Transverse colon (tissue), 4 donors: ENCODE measurements at regions not wholly inside any gene's neighbourhood (a gene's known extent, or its start where the extent isn't known, plus 50 kb on each side); places are given as distances from the start of the nearest gene placed in this dataset.
"Not testable (repeated sequence)": the region's sequence is repeated elsewhere in the genome, so short reads cannot be mapped to it uniquely, and the experiment has no call there.

Experiments
- DNase-seq: peaks from one replicate; pipeline ENCODE4 v3.0.0-alpha.2; 2019
- H3K27ac ChIP-seq, 4 donors: fragments of 200-600 bp; sonication (generic); 2 replicates each; pipeline ENCODE4 v1.5.1; 2016 to 2018; ENCODE audit warnings: inconsistent platforms in 4 of 4
- H3K27me3 ChIP-seq: fragments of 200-600 bp; sonication (generic); 2 replicates; pipeline ENCODE4 v1.5.1; 2017; ENCODE audit warnings: inconsistent platforms
- H3K36me3 ChIP-seq, 4 donors: fragments of 200-600 bp; sonication (generic); 2 replicates each; pipeline ENCODE4 v1.5.1; 2017 to 2019; ENCODE audit warnings: inconsistent platforms in 4 of 4
- H3K4me1 ChIP-seq, 4 donors: fragments of 200-600 bp; sonication (generic); 2 replicates each; pipeline ENCODE4 v1.5.1; 2017 to 2020; ENCODE audit warnings: inconsistent platforms in 4 of 4
- H3K4me3 ChIP-seq, 4 donors: fragments of 200-600 bp; sonication (generic); 1 replicate in 1 of 4; 2 replicates in 3 of 4; pipeline versions ENCODE4 v1.5.1 to v1.6.1; 2017 to 2019; ENCODE audit warnings: inconsistent platforms in 4 of 4
- H3K9me3 ChIP-seq, 2 donors: fragments of 200-600 bp; sonication (generic); 2 replicates each; pipeline ENCODE4 v1.5.1; 2017 to 2019; ENCODE audit warnings: inconsistent platforms in 2 of 2
- EP300 ChIP-seq: sonication (generic); formaldehyde crosslinking; IDR thresholded peaks from one replicate; pipeline ENCODE4 v1.6.1; 2017; ENCODE audit warnings: antibody characterized with exemption, low read depth
- POLR2A ChIP-seq: fragments of 450-650 bp; IDR thresholded peaks from one replicate; pipeline ENCODE4 v1.6.1; 2016; ENCODE audit warnings: antibody characterized with exemption, mild to moderate bottlenecking, moderate library complexity
- POLR2AphosphoS5 ChIP-seq, 3 donors: sonication (generic); formaldehyde crosslinking; IDR thresholded peaks; one replicate each; pipeline ENCODE4 v1.6.1; 2016; ENCODE audit warnings: antibody characterized with exemption in 3 of 3
- WGBS, 2 donors: methylation state at CpG; one replicate each; pipeline ENCODE4 v1.1.5; 2018; ENCODE audit warnings: low coverage in 1 of 2; 5-methylcytosine and 5-hydroxymethylcytosine counted together
- in situ Hi-C, 4 donors: fragments of 200-750 bp; cut with MboI; loops; one replicate each; pipeline versions ENCODE4 v1.15.0 to v1.15.1; 2017; ENCODE audit warnings: low sequenced_read_pairs in 3 of 4, low pct_ligation_motif_present in 1 of 4, low pct_unique_long_range_greater_than_20kb in 1 of 4
- intact Hi-C: fragments of 100-400 bp; cut with DNase I; formaldehyde crosslinking; loops from one replicate; pipeline ENCODE4 v1.15.1; 2023; ENCODE audit warnings: low total_unique reads
- TF ChIP-seq, protein P1 (sequence below), 5 experiments: fragments of 200-600 bp in 3 of 5; fragments of 450-650 bp in 2 of 5; sonication (generic) in 3 of 5; IDR thresholded peaks; 1 replicate in 2 of 5; 2 replicates in 3 of 5; pipeline ENCODE4 v1.5.1; 2016 to 2017; ENCODE audit warnings: antibody characterized with exemption in 5 of 5, inconsistent platforms in 3 of 5, mild to moderate bottlenecking in 2 of 5, moderate library complexity in 1 of 5

DNA sequence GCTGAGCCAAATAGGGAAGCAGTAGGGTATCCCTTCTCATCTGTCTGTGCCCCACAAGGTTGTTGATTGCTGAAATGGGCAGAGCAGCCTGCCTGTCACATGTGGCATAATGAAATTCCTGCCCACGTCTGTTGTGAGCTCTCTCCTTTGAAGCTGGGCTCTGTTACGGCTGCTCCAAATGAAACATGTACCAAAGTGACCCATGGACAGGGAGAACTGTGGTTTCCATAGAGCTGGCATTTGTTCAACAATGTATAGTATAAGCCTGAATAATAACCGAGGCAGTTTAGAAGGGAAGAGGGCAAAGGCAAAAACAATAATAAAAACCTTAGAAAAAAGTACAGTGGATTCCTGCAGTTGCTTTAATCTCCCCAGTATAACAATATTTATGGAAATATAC lies 149.7 kb downstream of the LYPLAL1 start:
- no peak overlapping the region for H3K4me3 ChIP-seq
- no peaks in the 10 kb centered on the region for H3K36me3 ChIP-seq
- 66 to 90% methylated on average over 2 to 3 of the region's 3 CpGs for WGBS, 2 donors
- DNase-seq, result no peak
- intact Hi-C loops (no loop called here), in situ Hi-C loops (no loop called here)
- TF ChIP-seq, protein P1, sequence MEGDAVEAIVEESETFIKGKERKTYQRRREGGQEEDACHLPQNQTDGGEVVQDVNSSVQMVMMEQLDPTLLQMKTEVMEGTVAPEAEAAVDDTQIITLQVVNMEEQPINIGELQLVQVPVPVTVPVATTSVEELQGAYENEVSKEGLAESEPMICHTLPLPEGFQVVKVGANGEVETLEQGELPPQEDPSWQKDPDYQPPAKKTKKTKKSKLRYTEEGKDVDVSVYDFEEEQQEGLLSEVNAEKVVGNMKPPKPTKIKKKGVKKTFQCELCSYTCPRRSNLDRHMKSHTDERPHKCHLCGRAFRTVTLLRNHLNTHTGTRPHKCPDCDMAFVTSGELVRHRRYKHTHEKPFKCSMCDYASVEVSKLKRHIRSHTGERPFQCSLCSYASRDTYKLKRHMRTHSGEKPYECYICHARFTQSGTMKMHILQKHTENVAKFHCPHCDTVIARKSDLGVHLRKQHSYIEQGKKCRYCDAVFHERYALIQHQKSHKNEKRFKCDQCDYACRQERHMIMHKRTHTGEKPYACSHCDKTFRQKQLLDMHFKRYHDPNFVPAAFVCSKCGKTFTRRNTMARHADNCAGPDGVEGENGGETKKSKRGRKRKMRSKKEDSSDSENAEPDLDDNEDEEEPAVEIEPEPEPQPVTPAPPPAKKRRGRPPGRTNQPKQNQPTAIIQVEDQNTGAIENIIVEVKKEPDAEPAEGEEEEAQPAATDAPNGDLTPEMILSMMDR (IDR thresholded peaks at IDR 0.05), result no peak
- TF ChIP-seq POLR2AphosphoS5 (IDR thresholded peaks at IDR 0.05) (no peak), EP300 (no peak), POLR2A (no peak)
- H3K9me3 ChIP-seq, result no peaks in the 10 kb centered on the region
- H3K27me3 ChIP-seq, result no peaks in the 10 kb centered on the region
- no peaks in the 10 kb centered on the region for H3K4me1 ChIP-seq
- no peak overlapping the region for H3K27ac ChIP-seq

DNA sequence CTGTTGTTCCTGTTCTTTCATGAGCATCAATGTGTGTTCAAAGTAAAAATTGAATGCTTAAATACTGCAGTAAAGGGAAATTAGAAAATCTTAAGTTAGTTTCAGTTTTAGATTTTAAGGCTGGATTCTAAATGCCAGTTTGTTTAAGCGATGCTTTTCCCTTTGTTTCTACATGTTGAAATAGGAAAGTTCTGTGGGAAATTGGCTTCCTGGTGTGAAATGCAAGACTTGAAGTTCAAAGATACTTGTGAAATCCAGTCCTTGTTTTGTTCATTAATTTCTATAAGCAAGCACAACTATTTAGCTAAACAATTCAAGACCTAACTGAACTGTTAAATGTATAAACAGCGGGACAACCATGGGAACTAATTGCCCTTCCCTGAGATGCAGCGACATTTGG lies 149.1 kb downstream of the LYPLAL1 start:
- TF ChIP-seq EP300 (no peak), POLR2A (no peak), POLR2AphosphoS5 (IDR thresholded peaks at IDR 0.05) (no peak)
- TF ChIP-seq, protein P1 (IDR thresholded peaks at IDR 0.05), result no peak
- in situ Hi-C loops, result no loop called here
- intact Hi-C loops, result no loop called here

DNA sequence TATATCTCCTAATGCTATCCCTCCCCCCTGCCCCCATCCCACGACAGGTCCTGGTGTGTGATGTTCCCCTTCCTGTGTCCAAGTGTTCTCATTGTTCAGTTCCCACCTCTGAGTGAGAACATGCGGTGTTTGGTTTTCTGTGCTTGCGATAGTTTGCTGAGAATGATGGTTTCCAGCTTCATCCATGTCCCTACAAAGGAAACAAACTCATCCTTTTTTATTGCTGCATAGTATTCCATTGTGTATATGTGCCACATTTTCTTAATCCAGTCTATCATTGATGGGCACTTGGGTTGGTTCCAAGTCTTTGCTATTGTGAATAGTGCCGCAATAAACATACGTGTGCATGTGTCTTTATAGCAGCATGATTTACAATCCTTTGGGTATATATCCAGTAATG lies 146.9 kb downstream of the LYPLAL1 start:
- DNase-seq, H3K9me3 ChIP-seq, H3K27ac ChIP-seq, H3K27me3 ChIP-seq, H3K4me1 ChIP-seq, H3K4me3 ChIP-seq, H3K36me3 ChIP-seq, in situ Hi-C loops, intact Hi-C loops: not testable (repeated sequence)
- 92 to 96% methylated on average over 4 to 5 of the region's 5 CpGs for WGBS, 2 donors

More for the DNA sequence above, 149.1 kb downstream of the LYPLAL1 start:
- 84 to 88% methylated on average over 3 of the region's 3 CpGs for WGBS, 2 donors
- H3K36me3 ChIP-seq, result no peaks in the 10 kb centered on the region
- no peak for DNase-seq
- no peaks in the 10 kb centered on the region for H3K9me3 ChIP-seq
- no peaks in the 10 kb centered on the region for H3K4me1 ChIP-seq
- H3K27me3 ChIP-seq, result no peaks in the 10 kb centered on the region
- H3K27ac ChIP-seq, result no peak overlapping the region
- H3K4me3 ChIP-seq, result no peak overlapping the region

DNA sequence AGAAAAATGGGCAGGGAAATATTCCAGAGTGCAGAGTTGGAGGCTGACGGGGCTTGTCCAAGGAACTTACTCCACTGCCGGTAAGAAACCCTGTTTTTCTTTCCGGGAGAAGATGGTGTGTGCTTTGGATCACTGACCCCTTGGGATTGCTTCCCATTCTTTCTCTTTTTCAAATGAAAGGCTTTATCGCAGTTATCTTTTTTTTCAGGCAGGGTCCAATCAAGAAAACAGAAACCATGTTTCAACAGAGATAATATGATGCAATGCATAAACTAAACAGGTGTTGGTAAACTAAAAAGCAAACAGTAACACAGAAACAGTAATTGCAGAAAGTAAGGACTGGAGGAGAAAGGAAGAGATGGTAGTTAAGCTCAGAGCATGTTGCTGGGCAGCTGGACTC lies 145.1 kb downstream of the LYPLAL1 start:
- Histone ChIP-seq H3K27ac (no peak overlapping the region), H3K27me3 (no peaks in the 10 kb centered on the region), H3K9me3 (peaks cover 0 to 4% of the 10 kb centered on the region in 2 donors), H3K4me3 (no peak overlapping the region), H3K36me3 (no peaks in the 10 kb centered on the region), H3K4me1 (no peaks in the 10 kb centered on the region)
- intact Hi-C loops (no loop called here), in situ Hi-C loops (no loop called here)
- WGBS, 2 donors, result 87 to 93% methylated on average over 4 of the region's 4 CpGs
- no peak for TF ChIP-seq POLR2AphosphoS5 (IDR thresholded peaks at IDR 0.05)
- no peak for TF ChIP-seq POLR2A
- no peak for TF ChIP-seq EP300
- TF ChIP-seq, protein P1 (IDR thresholded peaks at IDR 0.05), result no peak
- DNase-seq, result no peak

DNA sequence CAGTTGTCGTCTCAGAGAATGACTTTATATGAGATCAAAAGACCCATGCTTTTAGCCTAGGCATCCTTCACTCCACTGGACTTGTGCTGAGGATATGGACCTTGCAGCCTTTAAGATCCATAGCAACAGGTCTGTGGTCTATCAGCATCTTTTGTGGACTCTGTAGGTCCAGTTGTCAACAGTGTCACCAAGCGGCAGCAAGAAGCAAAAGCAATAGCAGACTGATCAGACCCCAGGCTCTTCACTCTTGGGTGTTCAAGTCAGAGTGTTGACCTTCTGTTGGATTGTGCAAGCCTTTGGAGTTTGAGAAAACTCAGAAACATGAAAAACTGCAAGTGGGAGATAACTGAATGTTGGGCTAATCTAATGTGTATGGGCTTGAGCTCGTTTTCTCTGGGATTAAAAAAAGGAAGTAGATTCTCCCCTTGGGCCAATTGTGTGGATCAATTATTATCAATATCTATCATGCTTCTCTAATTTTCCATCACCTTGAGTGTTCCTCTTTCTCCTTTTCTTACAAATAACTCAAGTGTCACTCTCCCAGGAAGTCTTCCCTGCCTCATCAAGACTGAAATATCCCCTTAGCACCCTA lies 144.2 kb downstream of the LYPLAL1 start:
- Histone ChIP-seq H3K27ac (no peak overlapping the region), H3K36me3 (no peaks in the 10 kb centered on the region), H3K9me3 (peaks cover 0 to 4% of the 10 kb centered on the region in 2 donors), H3K4me1 (no peaks in the 10 kb centered on the region), H3K4me3 (no peak overlapping the region), H3K27me3 (no peaks in the 10 kb centered on the region)
- 67 to 71% methylated on average over 3 of the region's 3 CpGs for WGBS, 2 donors
- in situ Hi-C loops, result no loop called here
- intact Hi-C loops, result no loop called here
- no peak for TF ChIP-seq EP300
- TF ChIP-seq POLR2AphosphoS5 (IDR thresholded peaks at IDR 0.05), result no peak
- TF ChIP-seq, protein P1 (IDR thresholded peaks at IDR 0.05), result no peak
- TF ChIP-seq POLR2A, result no peak
- no peak for DNase-seq
